ENCODE measurements at regions not wholly inside any gene's neighbourhood (a gene's known extent, or its start where the extent isn't known, plus 50 kb on each side); places are given as distances from the start of the nearest gene placed in this dataset.
"Not testable (repeated sequence)": the region's sequence is repeated elsewhere in the genome, so short reads cannot be mapped to it uniquely, and the experiment has no call there.

GRCh38 chr22:48488611-48489511, 1338.8 kb downstream of the BRD1 start:
- no peak for DNase-seq (ENCODE audit: low read depth in 3 of 3)

- no peak for DNase-seq (ENCODE audit: low read depth in 3 of 3)
Measured at GRCh38 chr22:48488149-48488551, 1339.5 kb downstream of the BRD1 start.

- no peak for DNase-seq (ENCODE audit: low read depth in 3 of 3)
Measured at GRCh38 chr22:48486558-48486957, 1341.1 kb downstream of the BRD1 start.

GRCh38 chr22:48486134-48486532, 1341.5 kb downstream of the BRD1 start:
- no peak for DNase-seq (ENCODE audit: low read depth in 3 of 3)

- no peak for DNase-seq (ENCODE audit: low read depth in 3 of 3)
Measured at GRCh38 chr22:48485149-48486133, 1342.2 kb downstream of the BRD1 start.

- DNase-seq (ENCODE audit: low read depth in 3 of 3), result no peak
Measured at GRCh38 chr22:48483764-48484528, 1343.7 kb downstream of the BRD1 start.

GRCh38 chr22:48482771-48483170, 1344.9 kb downstream of the BRD1 start:
- DNase-seq (ENCODE audit: low read depth in 3 of 3), result no peak

- DNase-seq (ENCODE audit: low read depth in 3 of 3), result not testable (repeated sequence)
Measured at GRCh38 chr22:48482198-48482597, 1345.5 kb downstream of the BRD1 start.

- no peak for DNase-seq (ENCODE audit: low read depth in 3 of 3)
Measured at GRCh38 chr22:48481748-48482147, 1345.9 kb downstream of the BRD1 start.

- DNase-seq (ENCODE audit: low read depth in 3 of 3), result no peak
Measured at GRCh38 chr22:48478529-48479265, 1349.0 kb downstream of the BRD1 start.

GRCh38 chr22:48478124-48478523, 1349.5 kb downstream of the BRD1 start:
- DNase-seq (ENCODE audit: low read depth in 3 of 3), result no peak

GRCh38 chr22:48477031-48477721, 1350.5 kb downstream of the BRD1 start:
- DNase-seq (ENCODE audit: low read depth in 3 of 3), result no peak

GRCh38 chr22:48476577-48476976, 1351.1 kb downstream of the BRD1 start:
- DNase-seq (ENCODE audit: low read depth in 3 of 3), result no peak

- DNase-seq (ENCODE audit: low read depth in 3 of 3), result no peak
Measured at GRCh38 chr22:48475661-48476345, 1351.9 kb downstream of the BRD1 start.

GRCh38 chr22:48474881-48475280, 1352.8 kb downstream of the BRD1 start:
- no peak for DNase-seq (ENCODE audit: low read depth in 3 of 3)

GRCh38 chr22:48473202-48473601, 1354.5 kb downstream of the BRD1 start:
- DNase-seq (ENCODE audit: low read depth in 3 of 3), result no peak

GRCh38 chr22:48464246-48464645, 1363.4 kb downstream of the BRD1 start:
- no peak for DNase-seq (ENCODE audit: low read depth in 3 of 3)

GRCh38 chr22:48459859-48460823, 1367.5 kb downstream of the BRD1 start:
- no peak for DNase-seq (ENCODE audit: low read depth in 3 of 3)

- no peak for DNase-seq (ENCODE audit: low read depth in 3 of 3)
Measured at GRCh38 chr22:48459259-48459658, 1368.4 kb downstream of the BRD1 start.

Measured in stimulated activated CD4-positive, alpha-beta T cell treated with anti-CD3 and anti-CD28 coated beads, TNF-alpha, amount 100 ng/mL, for 48 hours (primary cell).